Stimulated activated CD8-positive, alpha-beta memory T cell treated with anti-CD3 and anti-CD28 coated beads, Interleukin-15, amount 100 ng/mL, for 1 hour (primary cell): ENCODE measurements at regions not wholly inside any gene's neighbourhood (a gene's known extent, or its start where the extent isn't known, plus 50 kb on each side); places are given as distances from the start of the nearest gene placed in this dataset.

Source experiments
- DNase-seq: peaks from one replicate; pipeline ENCODE4 v3.0.0-alpha.2; 2020; ENCODE audit warnings: low read depth

DNA sequence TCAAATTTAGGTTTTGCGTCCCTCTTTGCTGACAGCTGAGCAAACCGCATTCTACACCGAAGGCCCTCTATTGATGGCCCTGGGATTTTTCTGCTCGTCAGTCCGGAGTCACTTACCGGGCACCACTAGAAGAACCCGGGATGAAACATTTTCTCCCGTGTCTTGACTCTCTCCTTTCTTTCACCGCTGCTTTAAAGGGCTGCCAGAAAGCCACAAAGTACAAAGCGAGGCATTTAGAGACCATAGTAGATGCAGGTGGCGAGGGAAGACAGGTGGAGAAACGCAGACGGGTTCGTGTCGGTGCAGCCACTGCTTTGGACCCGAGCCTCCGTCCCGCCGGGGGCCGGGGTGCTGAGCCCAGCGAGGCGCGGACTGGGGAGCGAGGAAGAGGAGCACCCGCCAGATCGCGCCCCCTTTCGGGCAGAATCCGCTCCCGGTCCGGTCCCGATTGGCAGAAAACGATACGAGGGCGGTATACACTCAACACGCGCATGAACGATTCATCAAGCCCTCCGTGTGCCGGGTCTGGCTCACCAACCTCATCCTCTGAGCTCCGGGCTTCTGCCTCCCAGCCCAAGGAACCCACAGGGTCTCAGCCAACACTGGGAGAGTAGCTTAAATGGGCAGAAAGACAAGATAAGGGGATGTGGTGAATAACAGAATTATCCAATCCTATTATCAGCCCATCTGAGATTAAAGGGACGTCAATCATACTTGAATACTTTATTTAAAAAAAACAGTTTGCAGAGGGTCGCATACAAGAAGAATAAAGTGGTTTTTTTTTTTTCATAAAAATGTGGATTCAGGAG is 84.9 kb downstream of the TRIM27 start:
- DNase-seq: peak; percentile 56

DNA sequence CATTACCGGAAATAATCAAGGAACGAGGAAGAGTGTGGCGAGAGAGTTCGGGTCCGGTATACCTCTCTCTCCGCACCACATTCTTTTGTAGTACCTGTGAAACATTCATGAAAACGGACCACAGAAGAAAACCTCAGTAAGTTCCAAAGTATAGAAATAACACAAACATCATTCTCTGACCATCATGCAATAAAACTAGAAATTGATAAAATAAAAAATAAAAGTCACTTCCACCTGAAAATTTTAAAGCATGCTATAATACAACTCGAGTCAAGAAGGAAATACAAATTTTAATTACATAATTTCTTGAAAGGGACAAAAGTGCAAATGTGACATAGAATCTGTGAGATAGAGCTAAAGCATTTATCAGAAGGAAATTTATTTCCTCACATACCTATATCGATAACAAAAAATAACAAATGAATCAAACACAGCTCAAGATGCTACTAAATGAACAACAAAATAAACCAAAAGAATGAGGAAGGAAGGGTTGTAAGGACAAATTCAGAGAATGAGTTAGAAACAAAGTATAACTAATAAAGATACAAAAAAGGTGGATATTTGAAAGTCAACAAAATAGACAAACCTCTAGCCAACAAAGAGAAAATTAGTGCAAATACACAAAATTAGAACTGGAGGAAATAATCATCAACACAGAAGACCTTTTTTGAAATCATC is 84.2 kb downstream of the TRIM27 start:
- no peak for DNase-seq

DNA sequence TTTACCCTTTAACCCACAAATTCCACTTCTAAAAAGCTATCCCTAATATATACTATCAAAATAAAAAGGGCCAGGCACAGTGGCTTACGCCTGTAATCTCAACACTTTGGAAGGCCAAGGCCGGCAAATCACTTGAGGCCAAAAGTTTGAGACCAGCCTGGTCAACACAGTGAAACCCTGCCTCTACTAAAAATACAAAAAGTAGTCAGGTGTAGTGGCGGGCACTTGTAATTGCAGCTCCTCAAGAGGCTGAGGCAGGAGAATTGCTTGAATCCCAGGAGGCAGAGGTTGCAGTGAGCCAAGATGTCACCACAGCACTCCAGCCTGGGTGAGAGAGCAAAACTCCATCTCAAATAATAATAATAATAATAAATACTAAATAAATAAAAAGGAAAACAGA is 82.5 kb downstream of the TRIM27 start:
- DNase-seq: no peak

DNA sequence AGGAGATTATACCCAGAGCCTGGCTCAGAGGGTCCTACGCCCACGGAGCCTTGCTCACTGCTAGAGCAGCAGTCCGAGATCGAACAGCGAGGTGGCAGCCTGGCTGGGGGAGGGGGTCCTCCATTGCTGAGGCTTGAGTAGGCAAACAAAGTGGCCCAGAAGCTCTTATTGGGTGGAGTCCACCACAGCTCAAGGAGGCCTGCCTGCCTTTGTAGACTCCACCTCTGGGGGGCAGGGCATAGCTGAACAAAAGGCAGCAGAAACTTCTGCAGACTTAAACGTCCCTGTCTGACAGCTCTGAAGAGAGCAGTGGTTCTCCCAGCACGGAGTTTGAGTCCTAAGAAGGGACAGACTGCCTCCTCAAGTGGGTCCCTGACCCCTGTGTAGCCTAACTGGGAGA is 75.0 kb downstream of the TRIM27 start:
- peak; percentile 22 for DNase-seq
